ENCODE measurements at regions not wholly inside any gene's neighbourhood (a gene's known extent, or its start where the extent isn't known, plus 50 kb on each side); places are given as distances from the start of the nearest gene placed in this dataset.

DNA sequence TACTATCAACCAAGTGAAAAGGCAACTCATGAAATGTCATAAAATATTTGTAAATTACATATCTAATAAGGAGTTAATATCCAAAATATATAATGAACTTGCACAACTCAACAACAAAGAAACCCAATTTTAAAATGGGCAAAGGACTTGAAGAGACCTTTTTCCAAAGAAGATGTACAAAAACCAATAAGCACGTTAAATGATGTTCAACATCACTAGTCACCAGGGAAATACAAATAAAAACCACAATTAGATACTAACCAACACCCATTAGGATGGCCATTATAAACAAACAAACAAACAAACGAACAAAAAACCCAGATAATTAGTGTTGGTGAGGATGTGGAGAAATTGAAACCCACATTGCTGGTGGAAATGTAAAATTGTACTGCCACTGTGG is 92.3 kb upstream of the ARID2 start:
- Histone ChIP-seq H3K27me3 (no peaks in the 10 kb centered on the region), H3K4me2 (no peak overlapping the region), H3K9me3 (no peaks in the 10 kb centered on the region), H3K4me1 (no peaks in the 10 kb centered on the region), H3K36me3 (no peaks in the 10 kb centered on the region), H4K20me1 (no peaks in the 10 kb centered on the region), H3K27ac (no peak overlapping the region), H3K9ac (no peak overlapping the region), H3K4me3 (no peak overlapping the region)
- TF ChIP-seq Cebpa-rat (IDR thresholded peaks at IDR 0.05) = no peak

- Histone ChIP-seq H3K4me2 (no peak overlapping the region), H3K4me1 (no peaks in the 10 kb centered on the region), H3K36me3 (no peaks in the 10 kb centered on the region), H3K27me3 (no peaks in the 10 kb centered on the region), H3K9me3 (no peaks in the 10 kb centered on the region), H4K20me1 (no peaks in the 10 kb centered on the region), H3K27ac (no peak overlapping the region), H3K4me3 (no peak overlapping the region), H3K9ac (no peak overlapping the region)
- TF ChIP-seq Cebpa-rat (IDR thresholded peaks at IDR 0.05) = no peak
These were observed 91.8 kb upstream of the ARID2 start for GRCh38 chr12:45637706-45638105.

GRCh38 chr12:45638386-45638785 is 91.1 kb upstream of the ARID2 start:
- Histone ChIP-seq H4K20me1 (no peaks in the 10 kb centered on the region), H3K4me2 (no peak overlapping the region), H3K36me3 (no peaks in the 10 kb centered on the region), H3K9ac (no peak overlapping the region), H3K4me1 (no peaks in the 10 kb centered on the region), H3K27me3 (no peaks in the 10 kb centered on the region), H3K9me3 (no peaks in the 10 kb centered on the region), H3K27ac (no peak overlapping the region), H3K4me3 (no peak overlapping the region)
- TF ChIP-seq Cebpa-rat (IDR thresholded peaks at IDR 0.05) = no peak

DNA sequence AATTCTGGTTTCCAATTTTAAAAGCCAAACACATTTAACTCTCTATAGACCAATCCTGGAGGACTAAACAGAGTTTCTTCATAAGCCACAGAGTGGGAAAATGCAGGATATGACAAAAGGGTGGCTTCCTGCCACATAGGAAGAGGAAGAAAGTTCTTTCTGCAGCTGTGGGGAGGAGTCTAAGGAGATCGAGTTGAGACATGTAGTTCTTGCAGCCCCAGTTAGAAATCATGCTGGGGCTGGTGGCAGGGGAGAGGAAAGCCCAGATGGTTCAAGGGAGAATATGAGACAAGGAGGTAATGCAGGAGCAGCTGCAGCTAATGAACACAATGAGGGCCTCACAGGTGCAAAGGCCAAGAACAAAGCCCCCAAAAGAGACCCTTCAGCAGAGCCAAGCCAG is 85.0 kb upstream of the ARID2 start:
- Histone ChIP-seq H3K27ac (peak overlapping the region; percentile 70), H3K4me1 (peaks cover 13% of the 10 kb centered on the region), H3K4me2 (peak overlapping the region; percentile 36), H3K36me3 (no peaks in the 10 kb centered on the region), H3K4me3 (no peak overlapping the region), H3K9ac (no peak overlapping the region), H3K9me3 (peaks cover 4% of the 10 kb centered on the region; the same call in 1 of the 2 replicates), H3K27me3 (no peaks in the 10 kb centered on the region), H4K20me1 (no peaks in the 10 kb centered on the region)
- no peak for TF ChIP-seq Cebpa-rat (IDR thresholded peaks at IDR 0.05)

- H3K27ac ChIP-seq = no peak overlapping the region
These were observed 82.5 kb upstream of the ARID2 start for GRCh38 chr12:45646851-45647581.

DNA sequence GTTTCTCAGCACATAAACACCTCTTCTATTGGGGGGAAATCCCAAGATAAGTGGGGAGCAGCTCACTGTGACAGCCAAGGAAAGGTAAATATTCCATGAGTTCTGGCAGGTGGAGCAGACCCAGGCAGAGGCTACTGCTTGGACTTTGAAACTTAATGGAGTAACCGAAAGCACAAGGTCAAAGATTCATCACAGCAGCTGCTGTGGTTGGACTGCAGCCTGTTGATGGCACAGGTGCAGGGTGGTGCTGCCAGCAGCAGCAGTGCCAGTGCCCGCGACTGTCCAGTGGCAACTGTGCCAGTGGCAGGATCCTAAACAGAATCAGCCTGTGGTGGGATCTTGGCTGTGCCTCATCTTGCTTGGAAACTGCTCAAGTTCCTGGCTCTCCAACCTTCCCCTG is 81.4 kb upstream of the ARID2 start:
- Histone ChIP-seq H3K4me2 (no peak overlapping the region), H3K27me3 (no peaks in the 10 kb centered on the region), H3K9me3 (peaks cover 4% of the 10 kb centered on the region; the same call in 1 of the 2 replicates), H3K36me3 (no peaks in the 10 kb centered on the region), H4K20me1 (no peaks in the 10 kb centered on the region), H3K9ac (no peak overlapping the region), H3K4me3 (no peak overlapping the region), H3K27ac (no peak overlapping the region), H3K4me1 (peaks cover 13% of the 10 kb centered on the region)
- TF ChIP-seq Cebpa-rat (IDR thresholded peaks at IDR 0.05) = no peak

More at GRCh38 chr12:45646851-45647581, 82.5 kb upstream of the ARID2 start:
- Histone ChIP-seq H3K9ac (no peak overlapping the region), H3K36me3 (no peaks in the 10 kb centered on the region), H4K20me1 (no peaks in the 10 kb centered on the region), H3K4me2 (no peak overlapping the region), H3K27me3 (no peaks in the 10 kb centered on the region), H3K4me1 (peaks cover 13% of the 10 kb centered on the region), H3K4me3 (no peak overlapping the region), H3K9me3 (peaks cover 4% of the 10 kb centered on the region; the same call in 1 of the 2 replicates)
- TF ChIP-seq Cebpa-rat (IDR thresholded peaks at IDR 0.05) = no peak

GRCh38 chr12:45651029-45651428 is 78.5 kb upstream of the ARID2 start:
- Histone ChIP-seq H4K20me1 (no peaks in the 10 kb centered on the region), H3K27me3 (no peaks in the 10 kb centered on the region), H3K4me2 (no peak overlapping the region), H3K4me1 (no peaks in the 10 kb centered on the region), H3K9me3 (peaks cover 4% of the 10 kb centered on the region; the same call in 1 of the 2 replicates), H3K4me3 (no peak overlapping the region), H3K36me3 (no peaks in the 10 kb centered on the region), H3K27ac (no peak overlapping the region), H3K9ac (no peak overlapping the region)
- no peak for TF ChIP-seq Cebpa-rat (IDR thresholded peaks at IDR 0.05)

DNA sequence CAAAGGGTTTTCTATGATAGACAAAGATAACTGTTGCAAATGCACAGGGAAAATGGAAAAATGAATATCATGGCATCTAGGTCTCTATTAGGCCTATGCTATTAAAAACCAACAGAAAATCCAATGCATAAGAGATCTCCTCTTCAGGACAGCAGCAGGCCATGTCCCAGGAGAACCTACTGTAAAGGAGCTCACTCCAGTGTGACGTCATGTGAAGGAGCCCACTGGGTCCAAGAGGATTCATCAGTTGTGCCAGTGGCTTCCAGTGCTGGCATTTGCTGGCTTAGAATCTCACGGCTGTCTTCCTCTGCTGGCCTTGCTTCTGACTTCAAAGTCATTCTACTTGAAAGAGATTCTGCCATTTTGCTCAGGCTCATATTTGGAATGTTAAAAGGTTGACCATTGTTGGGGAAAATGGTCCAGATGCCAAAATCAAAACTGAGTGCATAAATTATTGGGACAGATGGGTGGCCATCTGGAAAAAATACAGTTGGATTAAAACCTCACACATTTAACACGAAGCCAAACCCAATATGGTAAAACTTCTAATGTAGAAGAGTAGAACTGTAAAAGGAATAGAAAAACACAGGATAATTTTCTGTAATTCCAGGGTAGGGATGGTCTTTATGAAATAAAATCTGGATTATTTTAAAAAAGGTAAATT is 75.4 kb upstream of the ARID2 start:
- Histone ChIP-seq H4K20me1 (no peaks in the 10 kb centered on the region), H3K4me2 (no peak overlapping the region), H3K9me3 (no peaks in the 10 kb centered on the region), H3K9ac (no peak overlapping the region), H3K4me3 (no peak overlapping the region), H3K4me1 (peaks cover 15% of the 10 kb centered on the region), H3K27me3 (no peaks in the 10 kb centered on the region), H3K27ac (no peak overlapping the region), H3K36me3 (no peaks in the 10 kb centered on the region)
- TF ChIP-seq Cebpa-rat (IDR thresholded peaks at IDR 0.05) = no peak

GRCh38 chr12:45655186-45655585 is 74.3 kb upstream of the ARID2 start:
- no peaks in the 10 kb centered on the region for H3K36me3 ChIP-seq
- H3K4me2 ChIP-seq = no peak overlapping the region
- H4K20me1 ChIP-seq = no peaks in the 10 kb centered on the region
- H3K27me3 ChIP-seq = no peaks in the 10 kb centered on the region
- peaks cover 15% of the 10 kb centered on the region for H3K4me1 ChIP-seq
- H3K9me3 ChIP-seq = no peaks in the 10 kb centered on the region
- H3K4me3 ChIP-seq = no peak overlapping the region
- no peak overlapping the region for H3K9ac ChIP-seq
- TF ChIP-seq Cebpa-rat (IDR thresholded peaks at IDR 0.05) = no peak
- no peak overlapping the region for H3K27ac ChIP-seq

DNA sequence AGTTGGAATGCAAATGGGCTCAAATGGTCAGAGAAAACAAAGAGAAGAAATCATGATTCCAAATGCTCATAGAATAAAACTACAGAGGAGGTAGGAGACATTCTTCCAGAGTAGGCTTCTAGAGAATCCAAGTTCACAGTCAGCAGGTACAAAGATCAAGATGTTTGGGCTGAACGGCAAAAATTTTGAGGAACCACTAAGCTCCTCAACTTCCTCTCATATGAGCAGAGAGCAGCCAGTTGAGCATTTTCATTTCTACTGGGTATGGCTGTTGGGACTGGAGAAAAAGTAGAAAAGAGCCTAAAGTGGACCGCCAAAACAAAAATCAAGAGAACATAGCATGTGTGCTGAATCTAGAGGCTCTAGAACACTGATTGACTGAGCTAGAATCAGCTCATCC is 73.8 kb upstream of the ARID2 start:
- Histone ChIP-seq H4K20me1 (no peaks in the 10 kb centered on the region), H3K36me3 (no peaks in the 10 kb centered on the region), H3K9me3 (no peaks in the 10 kb centered on the region), H3K27me3 (no peaks in the 10 kb centered on the region), H3K4me3 (no peak overlapping the region), H3K4me1 (peaks cover 15% of the 10 kb centered on the region), H3K27ac (no peak overlapping the region), H3K9ac (no peak overlapping the region), H3K4me2 (no peak overlapping the region)
- TF ChIP-seq Cebpa-rat (IDR thresholded peaks at IDR 0.05) = no peak

Data from BLaER1 (cell line).